HepG2 (cell line): ENCODE measurements at regions not wholly inside any gene's neighbourhood (a gene's known extent, or its start where the extent isn't known, plus 50 kb on each side); places are given as distances from the start of the nearest gene placed in this dataset.

Experiments used
- KDM5B ChIP-seq: sonication (generic); formaldehyde crosslinking; IDR thresholded peaks from 2 replicates; pipeline ENCODE4 v1.4.0; 2020; ENCODE audit warnings: missing genetic modification reagents, mild to moderate bottlenecking, borderline replicate concordance
- ZNF678 ChIP-seq: sonication (generic); formaldehyde crosslinking; IDR thresholded peaks from 2 replicates; pipeline ENCODE4 v1.4.0; 2020; ENCODE audit warnings: mild to moderate bottlenecking, missing genetic modification reagents

GRCh38 chr11:111443640-111444039 is 64.6 kb upstream of the POU2AF1 start:
- TF ChIP-seq ZNF678, result no peak
- no peak for TF ChIP-seq KDM5B (CRISPR knock-in tag)
